Esophagus muscularis mucosa (tissue), 4 donors: ENCODE measurements at regions not wholly inside any gene's neighbourhood (a gene's known extent, or its start where the extent isn't known, plus 50 kb on each side); places are given as distances from the start of the nearest gene placed in this dataset.

Experiments
- DNase-seq: peaks from one replicate; pipeline ENCODE4 v3.0.0-alpha.2; 2017; ENCODE audit errors: extremely low spot score
- H3K27ac ChIP-seq, 4 donors: fragments of 200-600 bp; sonication (generic); replicated peaks in 1 of 4; 1 replicate in 3 of 4; 2 replicates in 1 of 4; pipeline ENCODE4 v1.5.1; 2016 to 2019; ENCODE audit warnings: mild to moderate bottlenecking in 1 of 4
- H3K27me3 ChIP-seq, 4 donors: fragments of 200-600 bp; sonication (generic); one replicate each; pipeline versions ENCODE4 v1.5.1 to v1.6.0; 2016 to 2019
- H3K36me3 ChIP-seq, 4 donors: fragments of 200-600 bp; sonication (generic); one replicate each; pipeline ENCODE4 v1.5.1; 2016 to 2019
- H3K4me1 ChIP-seq, 4 donors: fragments of 200-600 bp; sonication (generic); one replicate each; pipeline ENCODE4 v1.5.1; 2016 to 2019
- H3K4me3 ChIP-seq, 4 donors: fragments of 200-600 bp; sonication (generic); 1 replicate in 2 of 4; 2 replicates in 2 of 4; pipeline ENCODE4 v1.5.1; 2016 to 2019; ENCODE audit warnings: mild to moderate bottlenecking in 4 of 4, moderate library complexity in 1 of 4
- H3K9me3 ChIP-seq, 4 donors: fragments of 200-600 bp; sonication (generic); 1 replicate in 3 of 4; 2 replicates in 1 of 4; pipeline ENCODE4 v1.5.1; 2016 to 2019
- EP300 ChIP-seq: sonication (generic); formaldehyde crosslinking; IDR thresholded peaks from one replicate; pipeline ENCODE4 v1.6.1; 2017; ENCODE audit warnings: antibody characterized with exemption
- POLR2A ChIP-seq: fragments of 450-650 bp; IDR thresholded peaks from one replicate; pipeline ENCODE4 v1.6.1; 2017; ENCODE audit warnings: antibody characterized with exemption, moderate library complexity, mild to moderate bottlenecking, low read depth
- POLR2AphosphoS5 ChIP-seq, 2 donors: sonication (generic); formaldehyde crosslinking; IDR thresholded peaks; one replicate each; pipeline ENCODE4 v1.6.1; 2017; ENCODE audit warnings: antibody characterized with exemption in 2 of 2
- WGBS: methylation state at CpG from one replicate; pipeline ENCODE4 v1.1.5; 2018; 5-methylcytosine and 5-hydroxymethylcytosine counted together
- intact Hi-C: fragments of 100-400 bp; cut with DNase I; formaldehyde crosslinking; loops from one replicate; pipeline ENCODE4 v1.15.1; 2023
- TF ChIP-seq, protein P1 (sequence below), 3 experiments: fragments of 200-600 bp in 2 of 3; fragments of 450-650 bp in 1 of 3; sonication (generic) in 2 of 3; IDR thresholded peaks; one replicate each; pipeline ENCODE4 v1.5.1; 2017 to 2019; ENCODE audit warnings: antibody characterized with exemption in 3 of 3, mild to moderate bottlenecking in 2 of 3, moderate library complexity in 1 of 3

- 45% methylated on average over 11 of the region's 11 CpGs for WGBS
- no peak overlapping the region for H3K27ac ChIP-seq
- no peaks in the 10 kb centered on the region for H3K9me3 ChIP-seq
- H3K27me3 ChIP-seq = no peaks in the 10 kb centered on the region
- H3K4me1 ChIP-seq = no peaks in the 10 kb centered on the region
- no peak for DNase-seq
- no peaks in the 10 kb centered on the region for H3K36me3 ChIP-seq
- intact Hi-C loops = no loop called here
- H3K4me3 ChIP-seq = no peak overlapping the region
- TF ChIP-seq POLR2A (no peak), EP300 (no peak)
- TF ChIP-seq, protein P1, sequence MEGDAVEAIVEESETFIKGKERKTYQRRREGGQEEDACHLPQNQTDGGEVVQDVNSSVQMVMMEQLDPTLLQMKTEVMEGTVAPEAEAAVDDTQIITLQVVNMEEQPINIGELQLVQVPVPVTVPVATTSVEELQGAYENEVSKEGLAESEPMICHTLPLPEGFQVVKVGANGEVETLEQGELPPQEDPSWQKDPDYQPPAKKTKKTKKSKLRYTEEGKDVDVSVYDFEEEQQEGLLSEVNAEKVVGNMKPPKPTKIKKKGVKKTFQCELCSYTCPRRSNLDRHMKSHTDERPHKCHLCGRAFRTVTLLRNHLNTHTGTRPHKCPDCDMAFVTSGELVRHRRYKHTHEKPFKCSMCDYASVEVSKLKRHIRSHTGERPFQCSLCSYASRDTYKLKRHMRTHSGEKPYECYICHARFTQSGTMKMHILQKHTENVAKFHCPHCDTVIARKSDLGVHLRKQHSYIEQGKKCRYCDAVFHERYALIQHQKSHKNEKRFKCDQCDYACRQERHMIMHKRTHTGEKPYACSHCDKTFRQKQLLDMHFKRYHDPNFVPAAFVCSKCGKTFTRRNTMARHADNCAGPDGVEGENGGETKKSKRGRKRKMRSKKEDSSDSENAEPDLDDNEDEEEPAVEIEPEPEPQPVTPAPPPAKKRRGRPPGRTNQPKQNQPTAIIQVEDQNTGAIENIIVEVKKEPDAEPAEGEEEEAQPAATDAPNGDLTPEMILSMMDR (IDR thresholded peaks at IDR 0.05) = no peak
Observed at GRCh38 chr2:33859811-33860461, 260.8 kb upstream of the FAM98A start.

- H3K36me3 ChIP-seq = no peaks in the 10 kb centered on the region
- DNase-seq = no peak
- no peak for TF ChIP-seq POLR2A
- TF ChIP-seq, protein P1 (IDR thresholded peaks at IDR 0.05) = no peak
- TF ChIP-seq POLR2AphosphoS5 (IDR thresholded peaks at IDR 0.05) = no peak
- no peak for TF ChIP-seq EP300
- no peaks in the 10 kb centered on the region for H3K4me1 ChIP-seq
- H3K27ac ChIP-seq = no peak overlapping the region
- H3K27me3 ChIP-seq = no peaks in the 10 kb centered on the region
- WGBS = 76% methylated on average over 6 of the region's 6 CpGs
- H3K9me3 ChIP-seq = no peaks in the 10 kb centered on the region
- intact Hi-C loops = no loop called here
- no peak overlapping the region for H3K4me3 ChIP-seq
Observed at GRCh38 chr2:33859176-33859575, 260.1 kb upstream of the FAM98A start.

DNA sequence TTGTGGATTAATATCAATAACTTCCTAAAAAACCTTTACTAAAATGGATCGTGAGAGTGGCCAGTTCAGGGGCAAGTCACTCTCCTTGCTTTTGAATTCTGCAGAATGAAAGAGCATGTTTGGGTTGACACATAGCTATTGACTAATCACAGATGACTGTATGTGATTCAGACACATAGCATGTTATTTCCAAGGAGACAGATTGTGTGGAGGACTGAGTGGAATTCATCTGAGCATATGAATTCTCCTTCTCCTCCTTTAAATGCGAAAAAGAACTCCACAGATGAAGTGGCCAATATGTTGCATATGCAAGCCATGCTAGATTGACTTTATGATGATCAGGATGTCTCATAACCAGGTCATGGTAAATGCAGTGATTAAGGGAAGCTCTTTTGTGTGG, 249.4 kb upstream of the FAM98A start:
- intact Hi-C loops = no loop called here
- Histone ChIP-seq H3K36me3 (no peaks in the 10 kb centered on the region), H3K27me3 (no peaks in the 10 kb centered on the region), H3K9me3 (peaks cover 0 to 21% (median 2%) of the 10 kb centered on the region in 4 donors), H3K27ac (no peak overlapping the region), H3K4me3 (no peak overlapping the region), H3K4me1 (no peaks in the 10 kb centered on the region)
- no peak for DNase-seq
- 88% methylated on average over 2 of the region's 2 CpGs for whole genome bisulfite sequencing
- no peak for TF ChIP-seq EP300
- TF ChIP-seq POLR2AphosphoS5 (IDR thresholded peaks at IDR 0.05) = no peak
- no peak for TF ChIP-seq POLR2A
- TF ChIP-seq, protein P1 (IDR thresholded peaks at IDR 0.05) = no peak

GRCh38 chr2:33839791-33840190, 240.7 kb upstream of the FAM98A start:
- no peak for TF ChIP-seq POLR2AphosphoS5 (IDR thresholded peaks at IDR 0.05)
- TF ChIP-seq EP300 = no peak
- TF ChIP-seq, protein P1 (IDR thresholded peaks at IDR 0.05) = no peak
- no peak for TF ChIP-seq POLR2A
- Histone ChIP-seq H3K4me1 (no peaks in the 10 kb centered on the region), H3K4me3 (no peak overlapping the region), H3K36me3 (no peaks in the 10 kb centered on the region), H3K27ac (no peak overlapping the region), H3K9me3 (no peaks in the 10 kb centered on the region), H3K27me3 (no peaks in the 10 kb centered on the region)
- intact Hi-C loops = no loop called here
- WGBS = 89% methylated on average over 7 of the region's 7 CpGs
- DNase-seq = no peak

DNA sequence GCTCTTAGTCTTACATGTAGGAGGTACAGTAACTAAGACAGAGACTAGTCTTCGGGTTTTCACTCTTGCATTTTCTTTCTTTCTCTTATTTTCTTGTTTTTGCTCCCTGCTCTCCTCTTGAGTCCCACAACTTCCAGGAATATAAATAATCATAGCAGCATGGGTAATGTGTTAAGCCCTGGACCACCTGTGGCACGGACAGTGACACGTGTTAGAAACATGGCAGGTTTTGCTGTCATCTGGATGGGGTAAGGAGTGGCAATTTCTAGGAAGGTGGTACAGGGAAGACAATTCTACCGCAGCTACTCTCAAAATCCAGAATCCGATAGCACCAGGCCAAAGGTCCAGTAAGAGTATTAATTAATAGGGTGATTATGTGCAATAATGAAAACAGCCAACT, 237.5 kb upstream of the FAM98A start:
- no peak for DNase-seq
- H3K4me3 ChIP-seq = no peak overlapping the region
- no peaks in the 10 kb centered on the region for H3K36me3 ChIP-seq
- no peak overlapping the region for H3K27ac ChIP-seq
- no peaks in the 10 kb centered on the region for H3K27me3 ChIP-seq
- no peaks in the 10 kb centered on the region for H3K4me1 ChIP-seq
- WGBS = 95% methylated on average over 5 of the region's 5 CpGs
- H3K9me3 ChIP-seq = no peaks in the 10 kb centered on the region
- TF ChIP-seq EP300 = no peak
- no peak for TF ChIP-seq POLR2AphosphoS5 (IDR thresholded peaks at IDR 0.05)
- no peak for TF ChIP-seq POLR2A
- TF ChIP-seq, protein P1 (IDR thresholded peaks at IDR 0.05) = no peak
- intact Hi-C loops = no loop called here
